ENCODE measurements at regions not wholly inside any gene's neighbourhood (a gene's known extent, or its start where the extent isn't known, plus 50 kb on each side); places are given as distances from the start of the nearest gene placed in this dataset.
"Not testable (repeated sequence)": the region's sequence is repeated elsewhere in the genome, so short reads cannot be mapped to it uniquely, and the experiment has no call there.

GRCh38 chr20:50330504-50331313 is 140.1 kb downstream of the CEBPB start:
- no peak for DNase-seq

- no peak for DNase-seq
These were observed 141.1 kb downstream of the CEBPB start for GRCh38 chr20:50331469-50332363.

GRCh38 chr20:50332491-50332980 is 141.9 kb downstream of the CEBPB start:
- no peak for DNase-seq

GRCh38 chr20:50333131-50333670 is 142.6 kb downstream of the CEBPB start:
- no peak for DNase-seq

GRCh38 chr20:50333812-50334211 is 143.2 kb downstream of the CEBPB start:
- no peak for DNase-seq

GRCh38 chr20:50334512-50334911 is 143.9 kb downstream of the CEBPB start:
- not testable (repeated sequence) for DNase-seq

- no peak for DNase-seq
These were observed 144.5 kb downstream of the CEBPB start for GRCh38 chr20:50335105-50335504.

- DNase-seq = no peak
These were observed 145.2 kb downstream of the CEBPB start for GRCh38 chr20:50335866-50336265.

GRCh38 chr20:50336661-50337060 is 146.0 kb downstream of the CEBPB start:
- DNase-seq = no peak

- DNase-seq = no peak
These were observed 147.2 kb downstream of the CEBPB start for GRCh38 chr20:50337521-50338466.

- no peak for DNase-seq
These were observed 148.1 kb downstream of the CEBPB start for GRCh38 chr20:50338479-50339391.

GRCh38 chr20:50339466-50339901 is 148.9 kb downstream of the CEBPB start:
- DNase-seq = no peak

GRCh38 chr20:50340541-50340940 is 149.9 kb downstream of the CEBPB start:
- no peak for DNase-seq

GRCh38 chr20:50341050-50341449 is 150.4 kb downstream of the CEBPB start:
- no peak for DNase-seq

- no peak for DNase-seq
These were observed 151.4 kb downstream of the CEBPB start for GRCh38 chr20:50341880-50342637.

GRCh38 chr20:50342638-50343102 is 152.0 kb downstream of the CEBPB start:
- DNase-seq = no peak

GRCh38 chr20:50343125-50343489 is 152.5 kb downstream of the CEBPB start:
- no peak for DNase-seq

GRCh38 chr20:50343490-50344179 is 153.0 kb downstream of the CEBPB start:
- DNase-seq = no peak

- no peak for DNase-seq
These were observed 153.8 kb downstream of the CEBPB start for GRCh38 chr20:50344232-50345071.

Data from midbrain (tissue), 1 donor.